Heart left ventricle (tissue), 13 donors: ENCODE measurements at regions not wholly inside any gene's neighbourhood (a gene's known extent, or its start where the extent isn't known, plus 50 kb on each side); places are given as distances from the start of the nearest gene placed in this dataset.

Experiments
- CTCF ChIP-seq, 12 donors: fragments of 200-600 bp; sonication (generic) in 4 of 12; IDR thresholded peaks; one replicate each; pipeline versions ENCODE4 v1.5.0 to v1.8.0; 2018 to 2022; ENCODE audit warnings: antibody characterized with exemption in 12 of 12, mild to moderate bottlenecking in 5 of 12
- POLR2A ChIP-seq, 2 donors: fragments of 450-650 bp; IDR thresholded peaks; one replicate each; pipeline ENCODE4 v1.6.1; 2017; ENCODE audit warnings: antibody characterized with exemption in 2 of 2, mild to moderate bottlenecking in 2 of 2, moderate library complexity in 2 of 2
- donor health status: ischemic (EF 13 %, LVEDD 7.1; RV severe dilation, severe dysfunction).
- donor health status: DM: no; HTN: yes; CAD: no.
- donor health status: DM: no; HTN: no; CAD: no.
- donor health status: ischemic (EF 25% LVEDD 6.9; RV normal size, moderate dysfunction).
- donor health status: ischemic (EF 25% LVEDD 5.7; RV mildly dilated, moderate dysfunction).
- donor health status: ischemic (EF 35%, LVEDD 5.7; RV mildly dilated, moderate dysfunction).
- donor health status: nonischemic (EF 11% LVEDD 7.7; RV severe dilation, severe dysfunction).
- donor health status: DM: yes; HTN: yes; CAD: no.
- donor health status: PGD.
- donor health status: ischemic (EF 29% LVEDD 5.4; RV normal size, mild dysfunction).
- donor health status: nonischemic (EF 23%, LVEDD 6.1; RV moderate dilation, normal function).

GRCh38 chr4:1542226-1542490 lies 135.9 kb upstream of the NKX1-1 start:
- no peak for TF ChIP-seq CTCF (IDR thresholded peaks at IDR 0.05)
- no peak for TF ChIP-seq POLR2A (IDR thresholded peaks at IDR 0.05)
